B cell (primary cell): ENCODE measurements at regions not wholly inside any gene's neighbourhood (a gene's known extent, or its start where the extent isn't known, plus 50 kb on each side); places are given as distances from the start of the nearest gene placed in this dataset.

Experiments used
- ATAC-seq: fragments of 200-7000 bp; cut with Tn5 transposase; one replicate; pipeline ENCODE4 v1.10.0; 2021; ENCODE audit warnings: low read depth, mild to moderate bottlenecking, moderate number of reproducible peaks, moderate library complexity
- CTCF ChIA-PET: fragments of 350-600 bp; sonication (Branson Sonifier 250); formaldehyde crosslinking; loops from one replicate; lab custom pipeline; 2021; ENCODE audit warnings: antibody characterized with exemption, inconsistent platforms; lab: Charles Lee
- POLR2A ChIA-PET: fragments of 350-600 bp; sonication (Branson Sonifier 250); formaldehyde crosslinking; loops from one replicate; lab custom pipeline; 2021; ENCODE audit warnings: antibody characterized with exemption; lab: Charles Lee
- DNase-seq: peaks from one replicate; pipeline ENCODE4 v3.0.0; 2013
- H2AFZ ChIP-seq: 2 replicates; pipeline ENCODE4 v1.6.1; 2012; ENCODE audit warnings: mild to moderate bottlenecking, low read depth, low read length; ENCODE audit not compliant: insufficient read depth, poor library complexity, severe bottlenecking
- H3K27ac ChIP-seq, 2 donors: 1 replicate in 1 of 2; 2 replicates in 1 of 2; pipeline ENCODE4 v1.5.1; 2012 to 2013; ENCODE audit warnings: low read length in 2 of 2, mild to moderate bottlenecking in 2 of 2, moderate library complexity in 1 of 2
- H3K27me3 ChIP-seq, 4 experiments: fragments of 200-600 bp in 1 of 4; sonication (generic) in 1 of 4; replicated peaks in 1 of 4; 1 replicate in 2 of 4; 2 replicates in 2 of 4; pipeline versions ENCODE4 v1.6.1 to v1.7.0; 2013 to 2016; ENCODE audit warnings: low read length in 3 of 4, mild to moderate bottlenecking in 2 of 4, mixed read lengths in 1 of 4, moderate library complexity in 1 of 4; ENCODE audit not compliant: insufficient read depth in 4 of 4, control insufficient read depth in 3 of 4; ENCODE audit errors: control extremely low read depth in 1 of 4
- H3K36me3 ChIP-seq, 2 experiments: replicated peaks in 1 of 2; 1 replicate in 1 of 2; 2 replicates in 1 of 2; pipeline versions ENCODE4 v1.6.1 to v1.7.1; 2013; ENCODE audit warnings: low read length in 1 of 2; ENCODE audit not compliant: insufficient read depth in 2 of 2, control insufficient read depth in 1 of 2; ENCODE audit errors: control extremely low read depth in 1 of 2, extremely low read depth in 1 of 2
- H3K4me1 ChIP-seq, 2 donors: fragments of 200-600 bp in 1 of 2; sonication (generic) in 1 of 2; 1 replicate in 1 of 2; 2 replicates in 1 of 2; pipeline versions ENCODE4 v1.5.1 to v1.6.1; 2013 to 2017; ENCODE audit warnings: low read length in 2 of 2; ENCODE audit not compliant: control insufficient read depth in 2 of 2, insufficient read depth in 2 of 2
- H3K4me2 ChIP-seq: replicated peaks from 2 replicates; pipeline ENCODE3; 2012; ENCODE audit warnings: mild to moderate bottlenecking, low read depth, low read length; ENCODE audit not compliant: poor library complexity, severe bottlenecking
- H3K4me3 ChIP-seq, 5 experiments: fragments of 200-600 bp in 1 of 5; sonication (generic) in 1 of 5; 1 replicate in 3 of 5; 2 replicates in 2 of 5; pipeline versions ENCODE4 v1.5.1 to v1.7.0; 2011 to 2016; ENCODE audit warnings: low read length in 4 of 5, mild to moderate bottlenecking in 4 of 5, low read depth in 2 of 5, control low read depth in 1 of 5, moderate library complexity in 1 of 5; ENCODE audit not compliant: insufficient read depth in 1 of 5; ENCODE audit errors: control extremely low read depth in 1 of 5, extremely low read depth in 1 of 5
- H3K79me2 ChIP-seq: fragments of 200-600 bp; sonication (generic); one replicate; pipeline ENCODE4 v1.6.0; 2016; ENCODE audit warnings: low read length; ENCODE audit not compliant: control insufficient read depth, insufficient read depth
- H3K9ac ChIP-seq: fragments of 200-600 bp; sonication (generic); 2 replicates; pipeline ENCODE4 v1.6.1; 2017; ENCODE audit warnings: mild to moderate bottlenecking, low read length, moderate library complexity
- H3K9me3 ChIP-seq, 3 donors: one replicate each; pipeline versions ENCODE4 v1.6.1 to v1.7.1; 2013; ENCODE audit warnings: low read length in 2 of 3; ENCODE audit not compliant: control insufficient read depth in 2 of 3, insufficient read depth in 1 of 3; ENCODE audit errors: control extremely low read depth in 1 of 3
- H4K20me1 ChIP-seq: 2 replicates; pipeline ENCODE4 v1.6.0; 2012; ENCODE audit warnings: mild to moderate bottlenecking, low read length; ENCODE audit not compliant: insufficient read depth, control insufficient read depth, poor library complexity, severe bottlenecking
- H3K27ac Mint-ChIP-seq: one replicate; pipeline ENCODE4 v1.8.0; 2021; ENCODE audit warnings: mixed read lengths
- H3K27me3 Mint-ChIP-seq: one replicate; pipeline ENCODE4 v1.8.0; 2021; ENCODE audit warnings: mixed read lengths
- H3K4me1 Mint-ChIP-seq: one replicate; pipeline ENCODE4 v1.8.0; 2021; ENCODE audit warnings: mixed read lengths
- H3K4me3 Mint-ChIP-seq: one replicate; pipeline ENCODE4 v1.8.0; 2021; ENCODE audit warnings: mixed read lengths
- H3K9me3 Mint-ChIP-seq: one replicate; pipeline ENCODE4 v1.8.0; 2022; ENCODE audit warnings: mixed read lengths; ENCODE audit not compliant: insufficient read depth
- CTCF ChIP-seq: fragments of 200-600 bp; IDR thresholded peaks from one replicate; pipeline ENCODE4 v1.8.0; 2022; ENCODE audit warnings: antibody characterized with exemption, mild to moderate bottlenecking
- EZH2 ChIP-seq: IDR thresholded peaks from 2 replicates; pipeline ENCODE4 v1.6.1; 2012; ENCODE audit warnings: borderline replicate concordance, low read depth, mild to moderate bottlenecking, moderate library complexity, low read length; ENCODE audit not compliant: insufficient read depth, poor library complexity, severe bottlenecking
- WGBS: methylation state at CpG from one replicate; pipeline ENCODE4 v1.1.5; 2013; ENCODE audit warnings: missing lambda C conversion rate; ENCODE audit not compliant: insufficient coverage; 5-methylcytosine and 5-hydroxymethylcytosine counted together
- intact Hi-C: fragments of 100-400 bp; cut with micrococcal nuclease; formaldehyde crosslinking; loops from one replicate; pipeline ENCODE4 v1.10.0; 2022

- intact Hi-C loops, result no loop called here
- no peak overlapping the region for H3K27ac ChIP-seq
- WGBS, result 100% methylated on average over 1 of the region's 1 CpG
- Mint-ChIP-seq H3K27ac (no peak overlapping the region), H3K4me1 (no peaks in the 10 kb centered on the region), H3K9me3 (peaks cover 11% of the 10 kb centered on the region), H3K4me3 (no peak overlapping the region), H3K27me3 (no peaks in the 10 kb centered on the region)
- H4K20me1 ChIP-seq, result no peaks in the 10 kb centered on the region
- POLR2A ChIA-PET, result no interaction called here
- TF ChIP-seq CTCF (no peak), EZH2 (no peak)
- H3K9me3 ChIP-seq, result peaks cover 0 to 11% (median 0%) of the 10 kb centered on the region in 3 donors
- no peak overlapping the region for H3K4me3 ChIP-seq
- H3K9ac ChIP-seq, result no peak overlapping the region
- CTCF ChIA-PET, result no interaction called here
- no peaks in the 10 kb centered on the region for H3K27me3 ChIP-seq
- no peak overlapping the region for H2AFZ ChIP-seq
- H3K79me2 ChIP-seq, result no peaks in the 10 kb centered on the region
- no peaks in the 10 kb centered on the region for H3K4me1 ChIP-seq
- no peak for ATAC-seq
- no peak overlapping the region for H3K4me2 ChIP-seq
- H3K36me3 ChIP-seq, result no peaks in the 10 kb centered on the region
- no peak for DNase-seq
These were observed 234.8 kb upstream of the GNPDA2 start for GRCh38 chr4:44961001-44961755.

DNA sequence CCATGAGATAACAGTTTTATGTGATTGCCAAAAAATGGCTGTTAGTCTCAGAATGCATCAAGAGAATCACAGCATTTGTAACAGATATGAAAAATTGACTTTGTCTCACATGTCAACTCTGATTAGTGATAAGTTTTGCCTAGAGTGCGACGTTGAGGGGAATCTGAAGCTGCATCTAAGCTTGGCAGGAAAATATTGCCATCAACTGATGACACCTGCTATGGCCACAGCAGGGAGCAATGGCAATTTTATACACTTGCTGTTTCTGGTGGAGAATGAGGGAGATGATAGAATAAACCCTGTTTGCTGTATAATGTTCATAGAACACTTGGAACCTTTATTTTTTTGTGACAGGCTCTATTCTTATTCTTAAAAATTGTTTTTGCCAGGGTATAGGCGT lies 205.4 kb upstream of the GNPDA2 start:
- H3K9ac ChIP-seq, result no peak overlapping the region
- DNase-seq (no peak), ATAC-seq (no peak)
- H3K27me3 Mint-ChIP-seq, result no peaks in the 10 kb centered on the region
- no peaks in the 10 kb centered on the region for H3K4me1 ChIP-seq
- H3K36me3 ChIP-seq, result no peaks in the 10 kb centered on the region
- no peak overlapping the region for H2AFZ ChIP-seq
- no peak overlapping the region for H3K4me3 Mint-ChIP-seq
- H3K9me3 ChIP-seq, result no peaks in the 10 kb centered on the region
- no peaks in the 10 kb centered on the region for H3K27me3 ChIP-seq
- H3K9me3 Mint-ChIP-seq, result no peaks in the 10 kb centered on the region
- H3K27ac Mint-ChIP-seq, result no peak overlapping the region
- H3K4me2 ChIP-seq, result no peak overlapping the region
- intact Hi-C loops, result no loop called here
- no peak overlapping the region for H3K4me3 ChIP-seq
- CTCF ChIA-PET, result no interaction called here
- H3K27ac ChIP-seq, result no peak overlapping the region
- no peaks in the 10 kb centered on the region for H3K79me2 ChIP-seq
- no peaks in the 10 kb centered on the region for H4K20me1 ChIP-seq
- POLR2A ChIA-PET, result no interaction called here
- H3K4me1 Mint-ChIP-seq, result no peaks in the 10 kb centered on the region
- TF ChIP-seq CTCF, result no peak
- 100% methylated on average over 2 of the region's 3 CpGs for WGBS
